Left colon (tissue), 2 donors: ENCODE measurements at regions not wholly inside any gene's neighbourhood (a gene's known extent, or its start where the extent isn't known, plus 50 kb on each side); places are given as distances from the start of the nearest gene placed in this dataset.
"Not testable (repeated sequence)": the region's sequence is repeated elsewhere in the genome, so short reads cannot be mapped to it uniquely, and the experiment has no call there.

Experiments used
- ATAC-seq: fragments of 200-7000 bp; cut with Tn5 transposase; one replicate; pipeline ENCODE4 v1.9.1; 2020; ENCODE audit warnings: mild to moderate bottlenecking, moderate library complexity
- DNase-seq, 2 donors: peaks; one replicate each; pipeline ENCODE4 v3.0.0-alpha.2; 2020
- intact Hi-C, 2 donors: fragments of 100-400 bp; cut with DNase I in 1 of 2; cut with micrococcal nuclease in 1 of 2; formaldehyde crosslinking; loops; one replicate each; pipeline versions ENCODE4 v1.11.2 to v1.14.0; 2022; cut with DNase I, micrococcal nuclease
- donor health status: DM: no; HTN: no; CAD: no.
- donor health status: DM: yes; HTN: yes; CAD: no.

DNA sequence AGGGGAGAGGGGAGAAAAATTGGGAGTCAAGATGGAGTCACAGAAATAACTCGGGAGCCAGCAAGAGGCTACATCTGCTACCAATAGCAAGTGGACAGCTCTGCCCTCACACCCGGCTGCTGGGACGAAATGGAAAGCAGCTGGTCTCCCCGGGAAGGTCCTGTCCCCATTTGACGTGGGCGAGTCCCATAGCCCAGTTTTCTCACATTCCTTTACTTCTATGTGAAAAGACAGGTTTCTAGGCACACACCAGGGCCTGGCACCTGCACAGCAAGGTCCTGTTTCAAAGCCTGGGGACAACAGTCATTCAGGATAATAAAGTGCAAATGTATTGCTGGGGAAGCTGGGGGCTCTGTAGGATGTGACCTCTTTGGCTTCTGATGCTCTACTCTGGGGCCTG, 162.6 kb downstream of the OAT start:
- no peak for ATAC-seq
- DNase-seq = no peak
- intact Hi-C loops = loop anchor here in 1 of 2 donors (10.0 kb wide), 1 partner anchor 251 kb away; no protein-coding TSS in a partner anchor

DNA sequence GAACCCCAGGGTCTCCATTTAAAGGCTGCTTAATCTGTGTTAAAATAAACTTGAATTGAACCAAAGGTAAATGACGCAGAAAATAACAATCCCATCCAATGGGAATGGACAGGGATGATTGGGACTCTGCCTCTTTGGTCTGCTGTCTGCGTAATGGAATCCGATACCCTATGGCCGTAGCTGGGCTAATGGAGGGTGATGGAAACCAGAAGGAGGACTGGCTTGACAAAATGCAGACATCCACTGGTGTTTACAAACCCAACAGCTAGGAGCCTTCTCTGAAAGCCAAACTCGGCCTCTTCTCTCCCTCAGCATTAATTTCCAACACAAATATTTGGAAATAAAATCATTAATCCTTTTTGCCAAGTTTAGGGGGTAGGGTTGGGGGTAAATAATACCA, 162.2 kb upstream of the CHST15 start:
- no peak for ATAC-seq
- DNase-seq = no peak
- intact Hi-C loops = loop anchor here in 1 of 2 donors (10.0 kb wide), 1 partner anchor 251 kb away; no protein-coding TSS in a partner anchor

- intact Hi-C loops = loop anchor here in 1 of 2 donors (10.0 kb wide), 1 partner anchor 250 kb away; no protein-coding TSS in a partner anchor
- DNase-seq = peak in 1 of 2 donors; percentile 25
- no peak for ATAC-seq
These were observed 161.1 kb upstream of the CHST15 start for GRCh38 chr10:124254490-124254889.

GRCh38 chr10:124253006-124253405, 159.6 kb upstream of the CHST15 start:
- intact Hi-C loops = loop anchor here in 1 of 2 donors (10.0 kb wide), 1 partner anchor 248 kb away; no protein-coding TSS in a partner anchor
- ATAC-seq (no peak), DNase-seq (no peak)

DNA sequence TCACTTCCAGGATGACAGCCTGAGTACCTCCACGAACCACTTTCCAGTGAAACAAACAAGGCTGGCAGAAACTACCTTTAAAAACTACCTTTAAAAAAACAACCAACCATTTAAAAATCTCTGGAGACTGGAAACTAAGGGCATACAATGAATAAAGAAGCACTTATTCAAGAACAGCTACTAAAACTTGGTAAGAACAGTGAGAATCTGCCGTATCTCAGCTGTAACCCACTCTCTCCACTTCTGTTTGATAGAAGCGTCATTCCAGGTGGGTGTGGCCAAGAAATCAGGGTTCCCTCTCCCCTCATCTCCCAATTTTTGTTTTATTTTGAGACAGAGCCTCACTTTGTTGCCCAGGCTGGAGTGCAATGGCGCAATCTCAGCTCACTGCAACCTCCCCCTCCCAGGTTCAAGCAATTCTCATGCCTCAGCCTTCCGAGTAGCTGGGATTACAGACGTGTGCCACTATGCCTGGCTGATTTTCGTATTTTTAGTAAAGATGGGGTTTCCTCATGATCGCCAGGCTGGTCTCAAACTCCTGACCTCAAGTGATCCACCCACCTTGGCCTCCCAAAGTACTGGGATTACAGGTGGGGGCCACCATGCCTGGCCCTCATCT, 158.8 kb upstream of the CHST15 start:
- no peak for DNase-seq
- intact Hi-C loops = loop anchor here in 1 of 2 donors (10.0 kb wide), 1 partner anchor 247 kb away; no protein-coding TSS in a partner anchor
- ATAC-seq = no peak

DNA sequence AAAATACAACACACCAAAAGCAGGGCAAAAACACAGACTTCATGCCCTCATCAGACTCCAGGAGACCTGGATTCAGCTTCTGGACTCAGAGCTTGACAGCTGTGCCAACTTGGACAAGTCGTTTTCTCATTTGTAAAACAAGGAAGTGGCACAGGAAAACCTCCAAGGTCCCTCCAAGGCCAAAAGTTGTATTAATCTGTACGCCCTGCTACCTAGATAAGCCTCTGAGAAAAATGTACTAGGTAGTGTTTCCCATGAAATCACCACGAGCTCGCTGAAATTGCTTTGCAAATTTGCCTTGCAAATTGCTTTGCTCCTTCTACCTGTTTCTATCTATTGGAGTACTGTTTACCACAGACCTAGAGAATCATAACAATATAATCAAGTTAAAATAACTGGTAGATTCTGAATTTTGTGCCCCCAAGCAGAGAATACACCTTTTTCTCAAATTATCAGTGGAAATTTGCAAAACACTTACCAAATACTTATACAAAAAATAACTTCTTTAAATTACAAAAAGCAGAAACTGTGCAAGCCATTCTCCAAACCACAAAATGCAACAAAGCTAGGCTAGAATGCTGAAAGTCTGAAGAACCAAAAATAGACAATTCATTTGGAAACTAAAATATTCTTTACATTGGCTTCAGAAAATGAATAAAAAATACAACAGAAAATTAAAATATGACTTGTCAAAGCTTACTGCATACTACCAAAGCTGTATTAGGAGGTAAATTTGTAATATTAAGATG, 158.1 kb upstream of the CHST15 start:
- ATAC-seq (no peak), DNase-seq (no peak)
- intact Hi-C loops = loop anchor here in 1 of 2 donors (10.0 kb wide), 1 partner anchor 247 kb away; no protein-coding TSS in a partner anchor

GRCh38 chr10:124250506-124250905, 157.1 kb upstream of the CHST15 start:
- ATAC-seq = no peak
- peak in 1 of 2 donors; percentile 17 for DNase-seq

GRCh38 chr10:124249812-124250432, 156.5 kb upstream of the CHST15 start:
- intact Hi-C loops = loop anchor here in 1 of 2 donors (10.0 kb wide), 1 partner anchor 245 kb away; no protein-coding TSS in a partner anchor
- DNase-seq (no peak), ATAC-seq (no peak)

More at GRCh38 chr10:124250506-124250905, 157.1 kb upstream of the CHST15 start:
- intact Hi-C loops = loop anchor here in 1 of 2 donors (10.0 kb wide), 1 partner anchor 246 kb away; no protein-coding TSS in a partner anchor

DNA sequence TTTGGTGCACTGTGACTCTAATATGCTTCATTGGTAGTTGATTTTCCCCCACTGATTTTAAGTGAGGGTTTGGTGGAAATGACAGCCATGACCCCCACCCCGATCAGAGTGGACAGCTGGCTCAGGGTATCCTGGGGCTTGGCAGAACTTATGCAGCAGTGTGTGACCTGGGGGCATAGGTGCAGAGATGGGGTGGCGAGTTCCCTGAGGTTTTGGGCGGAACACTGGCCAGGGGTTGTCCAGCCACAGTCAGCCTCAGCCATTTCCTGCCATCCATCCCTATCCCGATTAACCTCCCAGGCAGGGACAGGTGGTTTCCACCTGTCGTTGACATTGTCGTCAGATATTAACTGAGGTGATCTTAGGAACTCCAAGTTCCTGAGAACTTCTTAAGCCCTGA, 155.8 kb upstream of the CHST15 start:
- peak in 1 of 2 donors; percentile 20 for DNase-seq
- no peak for ATAC-seq
- intact Hi-C loops = no loop called here

DNA sequence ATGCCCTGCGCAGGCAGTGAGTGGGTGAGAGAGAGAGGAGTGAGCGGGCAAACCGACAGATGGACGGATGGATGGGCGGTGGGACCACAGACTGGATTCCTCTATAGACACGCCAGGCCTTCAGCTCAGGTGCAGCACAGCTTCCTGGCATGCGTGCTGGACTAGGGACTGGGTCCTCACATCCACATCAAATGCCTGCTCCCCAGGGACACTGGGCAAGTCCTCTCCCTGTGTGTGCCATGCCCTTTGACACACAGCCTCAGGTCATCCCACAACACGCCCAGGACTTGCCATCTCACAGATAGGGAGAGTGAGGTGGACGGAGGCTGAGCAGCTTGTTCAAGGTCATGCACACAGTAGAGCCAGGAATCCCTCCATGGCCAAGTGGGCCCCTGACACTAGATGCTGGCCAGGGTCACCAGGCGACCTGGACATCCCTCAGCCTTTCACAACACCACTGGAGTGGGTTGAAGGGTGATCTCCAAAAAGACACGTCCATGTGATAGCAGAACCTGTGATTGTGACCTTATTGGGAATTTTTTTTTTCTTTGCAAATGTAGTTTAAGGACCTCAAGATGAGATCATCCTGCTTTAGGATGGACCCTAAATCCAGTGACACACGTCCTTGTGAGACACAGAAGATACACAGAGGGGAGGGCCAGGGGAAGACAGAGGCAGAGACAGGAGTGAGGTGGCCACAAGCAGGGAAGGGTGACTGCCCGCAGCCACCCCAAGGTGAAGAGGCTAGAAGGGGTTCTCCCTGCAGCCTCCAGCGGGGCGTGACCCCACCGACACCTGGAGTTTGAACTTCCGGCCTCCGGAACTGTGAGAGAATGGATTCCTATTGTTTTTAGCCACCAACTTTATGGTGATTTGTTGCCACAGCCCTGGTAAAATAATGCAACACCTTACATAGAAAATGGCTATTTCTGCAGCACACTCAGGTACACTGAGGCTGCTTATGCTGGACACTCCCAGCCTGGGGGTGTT, 155.0 kb upstream of the CHST15 start:
- intact Hi-C loops = no loop called here
- ATAC-seq (no peak), DNase-seq (peak in 1 of 2 donors; percentile 19)

DNA sequence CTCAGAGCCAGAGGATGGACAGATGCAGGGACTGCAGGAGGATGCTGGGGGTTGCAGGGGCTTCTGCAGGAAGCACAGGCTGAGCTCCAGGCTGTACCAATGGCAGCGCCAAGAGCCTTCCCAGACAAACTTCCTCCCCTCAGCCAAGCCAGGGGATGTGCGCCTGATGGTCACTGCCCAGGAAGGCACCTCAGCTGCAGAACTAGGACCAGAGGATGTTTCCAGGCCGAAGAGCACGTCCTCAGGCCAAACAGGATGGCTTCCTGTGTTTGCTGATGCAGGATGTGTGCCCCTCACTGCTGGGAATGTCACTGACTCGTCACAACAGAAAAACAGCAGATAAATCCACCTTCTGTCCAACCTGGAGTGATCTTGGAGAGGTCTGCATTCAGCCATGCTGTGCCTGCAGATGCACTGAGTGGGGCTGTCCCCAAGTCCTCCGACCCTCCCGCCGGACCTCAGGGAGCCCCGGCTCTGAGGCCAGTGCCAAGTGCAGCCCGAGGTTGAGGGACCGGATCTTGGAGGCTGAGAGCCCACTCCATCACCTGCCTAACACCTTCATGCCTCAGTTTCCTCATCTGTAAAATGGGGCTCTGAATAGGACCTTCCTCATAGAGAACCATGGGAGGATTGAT, 152.5 kb upstream of the CHST15 start:
- peak in 1 of 2 donors; percentile 16 for DNase-seq
- intact Hi-C loops = no loop called here
- ATAC-seq = no peak

GRCh38 chr10:124245191-124245590, 151.8 kb upstream of the CHST15 start:
- ATAC-seq (no peak), DNase-seq (peak in 1 of 2 donors; percentile 10)
- intact Hi-C loops = no loop called here

DNA sequence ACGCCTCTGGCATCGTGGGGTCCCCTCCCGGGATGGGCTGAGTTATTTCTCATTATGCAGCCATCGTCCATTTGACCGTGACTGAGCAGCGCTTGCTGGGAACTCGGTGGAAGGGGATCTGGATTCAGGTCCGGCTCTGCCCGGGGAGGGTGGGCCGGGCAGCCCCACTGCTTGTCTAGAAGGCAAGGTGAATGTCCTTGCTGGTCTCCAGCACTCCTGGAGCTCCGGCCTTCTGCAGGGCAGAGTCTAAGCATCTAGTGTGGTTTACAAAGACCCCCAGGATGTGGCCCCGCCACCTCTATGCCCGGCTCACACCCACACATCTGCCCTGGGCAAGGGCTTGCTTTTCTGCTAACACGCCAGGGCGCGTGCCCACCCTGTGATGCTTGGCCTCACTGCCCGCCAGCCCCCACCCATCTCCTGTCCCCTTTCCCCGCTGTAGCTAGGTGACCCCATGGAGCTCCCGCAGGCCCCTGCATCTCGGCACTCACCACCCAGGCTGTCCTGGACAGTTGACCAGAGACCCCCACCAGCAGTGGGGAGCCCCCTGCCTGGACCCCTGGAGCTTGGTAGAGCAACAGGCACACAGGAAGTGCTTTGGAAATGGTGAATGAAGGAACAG, 151.0 kb upstream of the CHST15 start:
- intact Hi-C loops = no loop called here
- DNase-seq (no peak), ATAC-seq (no peak)

DNA sequence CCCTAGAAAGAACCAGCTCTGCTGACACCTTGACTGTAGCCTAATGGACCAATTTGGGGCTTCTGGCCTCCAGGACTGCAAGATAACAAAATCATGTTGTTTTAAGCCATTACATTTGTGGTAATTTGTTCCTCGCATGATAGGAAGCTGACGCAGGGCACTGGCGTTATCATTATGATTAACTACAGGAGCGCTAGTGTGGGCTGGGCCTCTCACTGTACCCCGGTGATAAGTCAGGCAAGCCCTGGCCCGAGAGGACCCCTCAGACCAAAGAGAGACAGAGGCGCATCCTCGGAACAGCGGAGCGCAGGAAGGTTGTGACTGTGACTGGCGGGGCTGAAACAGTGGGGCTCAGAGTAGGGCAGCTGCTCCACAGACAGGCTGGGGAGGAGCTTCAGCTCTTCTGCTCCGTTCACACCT, 150.3 kb upstream of the CHST15 start:
- intact Hi-C loops = no loop called here
- no peak for ATAC-seq
- no peak for DNase-seq

DNA sequence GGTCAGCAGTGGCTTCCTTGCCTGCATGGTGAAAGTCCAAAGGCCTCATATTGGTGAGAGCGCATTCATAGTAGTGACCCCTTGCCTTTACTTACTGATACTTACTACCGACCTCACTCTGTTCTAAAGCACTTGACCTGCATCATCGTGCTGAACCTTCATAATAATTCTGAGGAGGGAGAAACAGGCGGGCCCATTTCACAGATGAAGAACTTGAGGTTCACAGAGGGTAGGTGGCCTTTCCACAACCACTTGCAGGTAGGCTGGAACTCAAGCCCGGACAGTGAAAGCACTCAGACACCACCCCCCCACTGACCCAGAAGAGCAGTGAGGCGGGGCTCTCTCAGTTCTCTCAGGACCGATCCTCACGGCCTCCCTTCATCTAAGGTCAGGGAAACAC, 149.4 kb upstream of the CHST15 start:
- ATAC-seq (no peak), DNase-seq (no peak)
- intact Hi-C loops = no loop called here

DNA sequence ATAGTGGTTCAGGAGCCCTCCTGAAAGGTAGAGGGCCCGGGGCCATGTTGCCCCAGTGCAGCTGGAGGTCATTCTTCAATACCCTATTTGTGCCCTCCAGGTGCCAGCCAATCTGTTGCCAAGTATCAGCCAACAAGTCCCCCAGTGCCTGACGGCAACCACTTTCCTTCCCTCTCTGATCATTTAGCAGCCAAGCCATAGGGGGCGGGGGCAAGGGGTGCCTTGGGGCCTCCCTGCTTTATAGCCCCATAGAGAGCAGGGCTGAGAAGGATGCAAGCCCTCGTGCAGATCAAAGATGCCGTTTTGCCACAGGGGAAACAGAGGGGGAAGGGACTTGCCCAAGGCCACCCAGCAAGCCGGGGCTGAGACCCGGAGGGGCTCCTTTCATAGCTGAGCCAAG, 149.0 kb upstream of the CHST15 start:
- intact Hi-C loops = no loop called here
- DNase-seq = peak in 1 of 2 donors; percentile 5
- no peak for ATAC-seq

GRCh38 chr10:124241510-124241909, 148.1 kb upstream of the CHST15 start:
- ATAC-seq, intact Hi-C loops, DNase-seq: not testable (repeated sequence)
